NCI-H2029 (cell line): ENCODE measurements at regions not wholly inside any gene's neighbourhood (a gene's known extent, or its start where the extent isn't known, plus 50 kb on each side); places are given as distances from the start of the nearest gene placed in this dataset.
A peak's percentile ranks its signal among the peaks of the same experiment; 100 is the strongest.
"Not testable (repeated sequence)": the region's sequence is repeated elsewhere in the genome, so short reads cannot be mapped to it uniquely, and the experiment has no call there.

ENCODE experiments used
- DNase-seq: peaks from one replicate; lab custom pipeline; 2025; lab: John Stamatoyannopoulos, UW

DNA sequence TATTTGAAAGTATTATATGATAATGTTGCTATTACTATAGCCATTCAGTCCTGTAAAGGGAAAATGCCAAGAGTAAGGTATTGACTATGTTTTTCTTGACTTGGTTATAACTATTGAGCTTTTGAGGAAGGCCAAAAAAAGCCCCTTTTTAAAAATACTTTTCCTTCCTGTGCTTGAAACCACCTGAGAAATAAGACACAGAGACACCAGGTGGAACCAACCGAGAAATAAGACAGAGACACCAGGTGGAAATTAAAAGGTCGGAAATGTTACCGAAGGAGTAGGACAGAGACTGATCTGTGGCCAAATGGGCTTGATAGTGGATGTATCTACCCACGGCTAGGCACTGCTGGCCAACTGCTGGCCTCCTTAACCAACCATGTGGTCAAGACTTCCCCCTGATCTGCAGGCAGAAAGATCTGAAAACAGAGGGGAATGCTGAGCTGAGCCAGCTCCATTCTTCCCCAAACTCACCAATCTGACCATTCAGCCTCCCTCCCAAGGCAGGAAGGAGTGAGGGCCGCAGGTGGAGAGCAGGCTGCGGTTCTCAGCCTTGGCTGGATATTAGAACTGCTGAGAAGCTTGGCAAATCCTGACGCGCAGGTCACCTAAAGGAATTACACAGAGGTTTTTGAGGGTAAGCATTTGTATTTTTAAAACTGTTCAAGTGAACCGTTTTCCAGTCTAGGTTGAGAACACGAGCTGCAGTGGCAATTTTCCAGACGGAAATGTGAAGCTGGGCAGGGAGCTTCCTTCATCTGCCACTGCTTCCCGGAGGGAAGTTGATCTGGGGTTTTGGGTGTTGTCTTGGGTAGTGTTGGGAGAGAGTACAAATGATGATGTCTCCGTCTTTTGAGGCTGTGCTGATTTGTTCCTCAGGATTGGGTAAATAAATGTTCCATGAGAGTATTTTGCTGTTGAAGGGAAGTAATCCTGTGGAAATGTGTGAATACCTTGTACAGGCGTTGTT lies 121.7 kb upstream of the EXOC2 start:
- no peak for DNase-seq

DNA sequence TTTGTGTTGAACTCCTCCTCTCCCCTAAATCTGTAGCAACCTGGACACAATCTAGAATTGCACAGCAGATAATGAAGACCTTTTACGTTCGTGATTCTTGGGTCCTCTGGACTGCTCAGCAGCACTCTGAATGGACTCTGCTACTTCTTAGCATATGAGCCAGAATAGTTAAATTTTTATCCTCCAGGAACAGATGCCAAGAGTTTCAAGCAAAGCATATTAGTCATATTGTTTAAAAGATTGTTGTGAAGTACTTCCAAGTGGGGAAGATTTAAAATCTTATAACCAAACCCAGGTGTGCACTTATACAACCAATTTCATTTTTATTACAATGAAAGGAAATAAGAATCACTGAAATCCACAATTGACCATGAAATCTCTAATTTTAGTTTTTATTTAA lies 118.9 kb upstream of the EXOC2 start:
- DNase-seq: no peak

DNA sequence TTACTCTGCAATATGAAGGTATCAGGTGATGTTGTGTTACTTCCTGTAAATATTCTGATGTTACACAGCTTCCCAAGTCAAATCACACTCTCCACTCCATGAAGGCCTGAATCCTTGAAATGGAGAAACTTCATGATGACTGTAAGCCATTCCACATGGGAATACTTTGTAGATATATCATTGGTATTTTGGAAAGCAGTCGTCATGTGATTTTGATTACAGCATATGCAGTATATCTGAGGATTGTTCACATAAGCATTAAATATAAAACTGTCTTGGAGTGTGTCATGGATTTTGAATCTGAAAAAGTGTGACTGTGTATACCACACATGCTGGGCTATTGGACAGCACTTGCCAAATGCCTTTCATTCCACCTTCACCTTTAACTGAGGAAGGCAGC lies 118.3 kb upstream of the EXOC2 start:
- DNase-seq: no peak

DNA sequence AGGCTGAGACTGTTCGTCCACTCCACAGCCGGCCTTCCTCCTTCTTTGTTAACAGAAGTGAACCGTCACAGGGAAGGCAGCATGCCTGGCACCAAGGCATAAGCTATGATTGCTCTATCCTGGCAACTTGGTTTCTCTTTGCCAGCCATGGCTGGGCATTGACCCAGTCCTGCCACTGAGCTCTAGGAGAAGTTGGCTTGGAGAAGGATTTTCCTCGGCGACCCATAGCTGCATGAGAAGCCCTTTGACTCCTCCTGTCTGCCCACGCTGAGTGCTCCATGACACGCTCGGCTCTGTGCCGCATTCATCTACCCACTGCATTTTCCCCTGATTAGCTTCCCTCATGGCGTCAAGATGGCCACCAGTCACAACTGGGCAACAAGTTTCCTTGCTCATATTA lies 111.8 kb upstream of the EXOC2 start:
- DNase-seq: no peak

DNA sequence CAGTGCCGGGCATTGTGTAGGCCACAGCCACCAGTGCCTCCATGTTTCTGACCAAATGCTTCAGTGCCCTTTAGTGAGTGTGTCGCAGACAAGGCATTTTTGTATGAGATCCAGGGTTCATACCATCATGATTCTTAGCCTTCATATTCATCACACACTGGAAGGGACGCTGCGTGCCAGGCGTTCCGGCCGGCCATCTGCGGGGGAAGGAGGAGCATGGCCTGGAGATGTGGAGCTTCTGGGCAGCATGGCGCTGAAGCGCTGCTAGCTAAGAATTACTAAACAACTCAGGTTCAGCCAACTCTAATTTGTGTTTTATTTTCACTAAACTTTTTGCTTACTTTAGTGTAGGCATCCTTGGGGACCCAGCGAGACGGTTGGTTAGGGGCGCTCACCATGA lies 111.4 kb upstream of the EXOC2 start:
- no peak for DNase-seq

DNA sequence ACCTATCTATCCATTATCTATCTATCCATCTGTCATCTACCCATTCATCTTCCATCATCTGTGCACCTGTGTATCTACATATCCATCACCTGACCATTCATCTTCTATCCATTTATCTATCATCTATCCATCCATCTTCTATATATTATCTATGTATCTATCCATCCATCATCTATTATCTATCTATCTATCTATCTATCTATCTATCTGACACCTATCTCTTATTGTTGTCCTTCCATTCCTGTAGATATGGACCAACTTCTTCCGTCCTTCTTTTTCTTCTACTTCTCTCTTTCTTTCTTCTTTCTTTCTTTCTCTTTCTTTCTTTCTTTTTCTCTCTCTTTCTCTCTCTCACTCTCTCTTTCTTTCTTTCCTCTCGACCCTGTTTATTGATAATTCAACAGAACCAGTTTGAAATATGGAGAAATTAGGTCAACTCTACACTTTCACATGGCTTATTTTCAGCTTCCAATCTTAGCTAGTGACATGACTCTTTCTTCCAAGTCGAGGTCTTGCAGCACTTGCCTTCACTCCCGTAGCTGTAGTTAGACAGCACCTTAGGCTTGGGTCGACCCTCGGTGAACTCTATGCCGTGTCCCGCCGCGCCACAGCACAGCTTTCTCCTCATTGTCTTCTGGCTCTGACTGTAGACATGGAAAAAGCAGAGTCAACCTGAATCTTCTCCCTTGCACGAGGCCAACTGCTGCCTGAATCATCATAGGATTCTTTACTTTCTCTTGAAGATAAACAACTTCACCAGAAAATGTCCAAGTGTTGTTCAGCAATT lies 110.4 kb upstream of the EXOC2 start:
- DNase-seq: no peak

DNA sequence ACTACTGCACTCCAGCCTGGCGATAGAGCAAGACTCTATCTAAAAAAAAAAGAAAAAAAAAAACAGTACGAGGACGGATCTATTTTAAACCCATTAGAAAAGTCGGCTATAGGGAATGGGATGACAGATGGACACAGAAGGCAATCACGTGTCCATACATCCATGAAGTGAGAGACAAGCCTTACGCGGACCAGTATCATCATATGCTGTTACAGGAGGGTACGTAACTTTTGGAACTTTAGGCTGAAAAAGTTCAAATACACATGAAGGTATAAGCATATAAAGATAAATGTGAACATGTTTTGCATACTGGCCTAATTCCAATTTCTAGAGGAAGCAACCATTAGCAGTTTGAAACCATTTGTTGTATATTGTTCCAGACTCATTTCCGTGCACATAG lies 109.8 kb upstream of the EXOC2 start:
- DNase-seq: no peak

DNA sequence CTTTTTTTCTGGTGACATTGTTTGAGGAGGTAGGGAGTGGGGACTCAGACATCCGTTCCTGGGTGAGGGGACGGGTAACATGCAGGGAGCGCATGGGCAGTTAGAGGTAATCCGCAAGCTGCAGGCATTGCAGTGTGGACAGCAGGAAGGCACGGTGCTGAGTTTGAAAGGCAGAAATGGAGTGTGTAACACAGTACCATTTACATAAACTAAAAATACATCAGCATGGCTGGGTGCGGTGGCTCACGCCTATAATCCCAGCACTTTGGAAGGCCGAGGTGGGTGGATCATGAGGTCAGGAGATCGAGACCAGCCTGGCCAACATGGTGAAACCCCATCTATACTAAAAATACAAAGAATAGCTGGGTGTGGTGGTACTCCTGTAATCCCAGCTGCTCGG lies 109.3 kb upstream of the EXOC2 start:
- not testable (repeated sequence) for DNase-seq

DNA sequence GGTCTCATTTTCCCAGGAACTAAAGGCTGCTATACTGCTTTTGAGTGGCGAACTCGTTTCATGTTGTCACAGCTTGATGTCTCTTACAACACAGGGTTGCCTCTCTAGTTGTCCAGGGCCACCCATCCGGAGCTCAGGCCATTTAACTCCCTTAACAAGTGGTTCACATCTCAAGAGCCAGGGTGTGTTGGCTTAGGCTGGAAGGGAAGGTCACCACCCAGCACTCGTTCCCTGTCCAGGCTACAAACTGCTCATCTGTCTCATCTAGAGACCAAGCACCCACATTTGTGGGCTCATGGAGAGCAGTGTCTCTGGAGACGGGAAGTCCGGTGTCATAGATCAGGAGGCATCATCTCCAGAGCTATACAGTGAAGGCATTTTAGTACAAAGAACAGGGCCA lies 106.8 kb upstream of the EXOC2 start:
- no peak for DNase-seq

DNA sequence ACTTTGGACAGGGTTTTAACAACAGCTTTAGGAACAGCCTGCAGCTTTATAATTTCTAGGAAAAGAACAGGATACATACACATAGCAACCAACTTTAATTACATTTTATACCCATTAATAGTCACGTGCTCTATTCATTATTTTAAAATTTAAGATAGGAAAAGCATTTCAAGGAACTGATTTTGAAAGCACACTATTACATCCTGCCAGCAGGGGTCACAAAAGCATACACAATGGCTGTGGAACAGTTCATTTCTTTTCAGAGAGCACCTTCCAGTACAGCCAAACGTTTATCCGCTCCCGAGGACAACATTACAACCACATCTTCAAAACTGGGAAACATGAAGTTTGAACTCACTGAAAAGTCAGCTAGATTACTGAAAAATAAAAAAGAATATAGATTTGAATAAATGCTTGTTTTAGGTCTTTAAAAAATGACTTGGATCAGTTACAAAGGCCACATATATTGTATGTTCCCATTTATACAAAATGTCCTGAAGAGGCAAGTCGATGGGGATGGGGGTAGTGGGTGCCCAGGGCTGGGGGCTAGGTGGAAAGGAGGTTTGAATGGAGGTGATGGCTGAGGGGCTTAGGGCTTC lies 104.6 kb upstream of the EXOC2 start:
- peak; percentile 62 for DNase-seq

DNA sequence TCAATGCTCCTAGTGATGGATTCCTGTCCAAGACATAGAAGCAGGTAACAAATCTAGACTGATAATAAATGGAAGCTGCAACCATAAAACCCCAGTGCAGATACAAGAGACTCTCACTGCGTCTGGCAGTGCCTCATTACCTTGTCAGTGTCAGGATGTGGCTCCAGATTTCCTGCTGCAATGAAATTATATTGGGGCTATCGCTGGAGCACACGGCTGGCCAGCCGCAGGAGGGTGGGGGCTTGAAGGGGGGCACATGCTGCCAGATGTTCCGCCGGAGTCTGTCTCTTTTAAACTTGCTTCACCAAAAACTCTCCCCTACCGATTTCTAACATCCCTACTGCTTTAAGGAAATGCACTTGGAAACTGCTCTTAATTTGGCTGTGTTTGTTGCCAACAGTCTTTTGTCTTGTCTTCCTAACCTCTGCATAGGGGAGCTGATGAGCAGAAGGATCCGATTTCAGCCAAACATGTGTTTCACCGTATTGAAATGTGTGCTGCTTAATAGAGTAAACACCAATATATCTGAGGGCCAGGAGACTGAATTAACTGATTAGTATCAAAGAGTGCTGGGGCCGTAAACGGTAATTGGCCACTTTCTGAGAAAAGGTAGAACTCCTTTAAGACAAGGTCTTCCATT lies 102.2 kb upstream of the EXOC2 start:
- DNase-seq: peak; percentile 14

DNA sequence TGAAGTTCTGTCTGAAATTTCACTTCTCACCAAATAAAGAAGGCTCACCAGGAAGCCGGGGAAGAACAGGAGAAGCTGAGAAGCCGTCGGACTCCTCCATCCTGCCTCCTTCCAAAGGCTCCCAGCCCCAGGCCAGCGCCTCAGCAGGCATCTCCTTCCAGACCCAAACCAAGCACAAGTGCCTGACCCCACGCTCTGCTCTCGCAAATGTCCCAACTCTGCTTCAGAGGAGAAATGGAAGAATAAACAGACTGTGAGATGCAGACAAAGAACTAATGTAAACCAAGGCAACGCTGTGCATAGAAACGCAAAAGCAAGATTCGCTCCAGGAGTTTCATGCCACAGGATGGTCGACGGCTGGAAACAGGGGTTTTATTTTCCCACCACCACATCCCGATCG lies 100.3 kb upstream of the EXOC2 start:
- no peak for DNase-seq

DNA sequence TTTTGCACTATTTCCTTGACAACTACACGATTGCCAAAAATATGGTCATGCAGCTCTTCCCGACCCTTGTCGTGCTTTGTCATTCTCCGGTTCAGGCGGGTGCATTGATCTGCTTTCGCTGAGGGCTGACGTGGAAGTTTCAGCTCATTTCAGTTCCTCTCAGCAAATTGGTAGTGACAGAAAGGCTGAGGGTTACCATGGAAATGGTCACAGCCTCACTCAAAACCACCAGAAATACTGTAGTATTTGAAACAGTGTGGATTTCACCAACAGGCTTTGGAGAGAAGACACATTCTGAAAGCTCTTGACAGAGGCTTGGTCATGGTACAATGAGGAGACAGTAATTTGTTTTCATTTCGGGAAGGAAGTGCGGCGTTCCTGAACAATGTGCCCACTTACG lies 99.7 kb upstream of the EXOC2 start:
- DNase-seq: no peak

DNA sequence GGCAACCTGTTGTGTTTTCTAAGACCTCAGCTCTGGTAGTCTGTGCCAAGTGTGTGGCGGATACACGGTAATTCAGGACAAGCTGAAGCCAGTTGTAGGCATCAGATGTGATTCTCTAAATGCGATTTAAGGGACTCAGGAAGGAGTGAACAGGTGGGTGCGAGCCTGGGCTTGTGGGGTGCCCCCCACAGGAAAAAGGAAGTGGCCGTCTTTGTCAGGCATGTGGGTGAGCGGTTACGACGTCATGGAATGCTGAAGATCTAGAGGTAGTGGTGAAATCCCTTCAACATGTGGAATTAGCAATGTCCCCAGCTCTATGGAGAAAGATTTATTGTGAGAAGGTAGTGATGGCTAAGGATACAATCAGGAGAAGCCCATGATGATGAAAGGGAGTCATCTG lies 95.1 kb upstream of the EXOC2 start:
- DNase-seq: no peak

DNA sequence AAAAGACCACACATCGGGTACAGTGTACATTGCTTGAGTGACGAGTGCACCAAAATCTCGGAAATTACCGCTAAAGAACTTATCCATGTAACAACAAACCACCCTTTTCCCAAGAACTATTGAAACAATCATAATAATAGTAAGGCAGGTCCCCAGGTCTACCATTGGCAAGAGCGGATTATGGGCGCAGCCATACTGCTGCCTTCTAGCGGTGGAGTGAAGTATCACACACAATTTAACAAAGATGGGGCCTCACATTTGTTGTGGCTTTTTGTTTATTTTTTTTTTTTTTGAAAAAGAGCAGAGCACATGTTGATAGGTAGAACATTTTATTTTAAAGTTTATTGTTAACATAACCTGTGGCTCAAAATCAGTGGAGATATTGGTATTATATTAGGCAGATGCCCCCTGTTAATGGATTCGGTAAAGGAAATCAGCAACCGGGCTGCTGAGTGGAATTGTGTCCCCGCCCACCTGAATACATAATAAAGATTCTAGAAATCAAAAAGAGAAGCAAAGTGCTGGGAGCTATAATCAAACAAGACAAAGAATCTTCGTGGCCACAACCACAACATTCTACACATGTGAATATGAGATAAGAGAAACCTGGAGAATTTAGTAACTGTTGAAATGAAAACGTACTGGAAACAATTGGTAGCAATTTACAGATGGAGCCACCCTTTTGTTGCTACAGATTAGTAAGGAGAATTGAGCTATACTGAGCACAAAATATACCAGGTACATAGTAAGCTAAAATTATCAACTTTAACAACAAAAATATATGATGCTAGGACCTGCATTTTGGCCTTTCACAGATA lies 94.2 kb upstream of the EXOC2 start:
- DNase-seq: no peak

DNA sequence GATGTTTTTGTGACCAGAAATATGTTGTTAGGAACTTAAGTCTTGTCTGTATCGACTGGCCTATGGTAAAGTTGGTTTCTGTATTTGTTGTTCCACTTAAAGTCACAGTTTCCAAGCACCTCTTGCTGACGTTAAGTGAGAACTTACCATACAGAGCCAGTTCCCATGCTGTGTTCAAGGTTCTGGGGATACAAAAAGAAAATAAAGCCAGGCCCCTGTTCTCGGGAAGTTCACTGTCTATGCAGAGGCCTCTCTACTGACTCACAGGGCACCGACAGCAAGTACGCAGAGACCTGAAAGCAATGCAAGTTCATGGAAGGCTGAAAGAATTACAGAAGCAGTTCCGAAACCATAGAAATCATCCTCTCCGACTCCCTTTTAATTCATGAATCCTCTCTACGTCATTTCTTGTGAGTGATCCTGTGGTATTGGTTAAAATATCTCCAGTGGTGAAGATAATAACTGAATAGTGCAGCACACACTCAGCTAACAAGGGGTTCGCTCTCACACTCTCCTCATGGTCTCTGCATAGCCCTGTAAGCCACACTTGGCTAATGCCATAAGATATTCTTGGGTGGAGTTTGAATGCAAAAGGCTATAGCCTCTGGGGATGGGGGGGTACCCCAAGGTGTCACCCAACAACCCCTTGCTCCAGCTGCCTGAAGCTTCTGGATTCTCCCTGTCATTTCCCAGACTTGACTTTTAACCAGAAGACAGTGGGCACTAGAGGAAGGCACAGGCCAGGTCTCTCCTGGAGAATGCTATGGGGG lies 91.2 kb upstream of the EXOC2 start:
- DNase-seq: no peak

DNA sequence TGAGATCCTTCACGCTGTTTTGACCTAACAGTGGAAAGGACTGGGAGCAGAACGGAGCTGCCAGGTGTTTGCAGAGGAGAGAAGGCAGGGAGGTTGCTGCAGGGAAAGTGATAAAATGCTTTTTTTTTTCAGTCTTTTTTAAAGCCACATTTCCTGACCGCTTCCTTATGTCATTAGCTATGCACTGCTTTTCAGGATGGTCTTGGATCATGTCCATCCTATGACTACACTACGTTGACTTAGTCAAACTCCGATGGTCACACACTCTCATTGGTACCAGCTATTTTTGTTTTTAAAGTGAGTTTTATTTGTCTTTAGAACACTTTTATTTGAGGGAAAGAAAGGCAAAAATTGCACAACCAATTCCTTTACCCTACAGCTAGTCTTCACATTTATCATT lies 89.2 kb upstream of the EXOC2 start:
- peak; percentile 41 for DNase-seq

DNA sequence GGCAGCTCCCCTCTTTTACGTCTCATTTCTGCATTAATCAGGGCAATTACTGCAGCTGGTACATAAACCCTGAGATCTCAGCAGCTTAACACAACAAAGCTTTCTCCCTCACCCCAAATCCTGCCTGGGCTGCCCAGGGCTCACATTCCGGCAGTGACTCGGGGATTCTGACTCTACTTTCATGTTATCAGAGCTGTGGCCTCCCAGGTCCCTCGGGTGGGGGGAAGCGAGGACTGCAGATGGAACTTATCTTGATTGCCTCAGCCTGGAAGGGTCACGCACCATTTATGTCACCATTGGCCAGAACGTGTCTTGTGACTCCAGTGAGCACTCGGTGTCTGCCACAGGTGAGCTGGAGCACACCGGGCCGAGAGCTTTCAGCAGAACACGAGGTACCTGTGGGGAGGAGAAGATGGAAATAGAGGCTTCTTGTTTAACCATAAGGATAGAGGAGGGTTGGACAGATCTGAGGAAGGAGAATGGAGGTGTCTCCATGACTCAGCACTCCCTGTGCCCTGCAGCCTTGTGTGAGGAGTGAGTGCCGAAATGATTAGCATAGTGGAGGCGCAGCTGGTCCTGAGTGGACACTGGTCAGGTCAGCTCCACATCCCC lies 88.5 kb upstream of the EXOC2 start:
- DNase-seq: no peak

DNA sequence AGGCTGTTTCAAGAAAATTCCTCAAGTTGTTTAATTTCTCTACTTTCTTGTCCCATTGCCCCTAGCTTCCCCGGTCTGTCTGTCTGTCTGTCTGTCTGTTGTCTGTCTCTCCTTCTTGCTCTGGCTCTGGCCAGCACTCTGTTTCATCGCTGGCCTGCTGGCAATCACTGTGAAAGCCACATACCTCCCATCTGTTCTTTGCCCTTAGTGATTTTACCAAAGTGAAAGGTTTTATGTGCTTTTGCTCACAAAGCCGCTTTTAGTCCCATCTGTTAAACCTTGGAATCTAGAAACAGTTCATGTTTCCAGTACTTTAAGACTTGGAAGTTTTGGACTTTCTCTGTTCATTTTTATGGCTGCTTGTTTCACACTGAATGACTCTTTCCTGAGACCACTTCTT lies 87.8 kb upstream of the EXOC2 start:
- DNase-seq: no peak

DNA sequence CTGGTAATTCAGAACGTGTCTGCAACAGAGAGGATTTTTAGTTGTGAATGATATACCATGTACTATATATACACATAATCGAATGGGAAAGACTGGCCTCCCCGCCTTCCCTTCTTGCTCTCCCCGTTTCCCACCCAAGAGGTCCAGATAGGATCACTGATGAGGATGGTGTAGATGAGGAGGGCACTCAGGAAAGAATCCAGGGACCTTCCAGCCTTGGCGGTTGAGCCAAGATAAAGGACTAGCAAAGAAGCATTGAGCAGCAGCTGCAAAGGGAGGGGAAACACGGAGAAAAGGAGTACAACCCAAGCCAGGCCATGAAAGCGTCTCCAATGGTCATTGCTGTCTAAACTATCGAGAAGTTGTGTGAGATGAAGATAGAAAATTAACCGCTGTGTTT lies 84.0 kb upstream of the EXOC2 start:
- no peak for DNase-seq
